ENCODE measurements at regions not wholly inside any gene's neighbourhood (a gene's known extent, or its start where the extent isn't known, plus 50 kb on each side); places are given as distances from the start of the nearest gene placed in this dataset.
"Not testable (repeated sequence)": the region's sequence is repeated elsewhere in the genome, so short reads cannot be mapped to it uniquely, and the experiment has no call there.

GRCh38 chr5:86257871-86258270, 359.9 kb upstream of the COX7C start:
- no peak overlapping the region for H3K4me3 ChIP-seq
- H3K4me1 ChIP-seq, result no peaks in the 10 kb centered on the region
- H3K36me3 ChIP-seq, result no peaks in the 10 kb centered on the region
- TF ChIP-seq CTCF (IDR thresholded peaks at IDR 0.05) (no peak), POLR2A (IDR thresholded peaks at IDR 0.05) (no peak), EP300 (IDR thresholded peaks at IDR 0.05) (no peak)
- H3K27ac ChIP-seq, result no peak overlapping the region
- H3K9me3 ChIP-seq, result no peaks in the 10 kb centered on the region
- no peaks in the 10 kb centered on the region for H3K27me3 ChIP-seq
- DNase-seq (ENCODE audit: low spot score in 2 of 2), result no peak

- H3K36me3 ChIP-seq; H3K9me3 ChIP-seq; H3K27ac ChIP-seq; H3K27me3 ChIP-seq; H3K4me1 ChIP-seq; H3K4me3 ChIP-seq; DNase-seq (ENCODE audit: low spot score in 2 of 2): not testable (repeated sequence)
- WGBS, 2 donors, result 89 to 90% methylated on average over 3 of the region's 3 CpGs
Observed at GRCh38 chr5:86284400-86285190, 333.1 kb upstream of the COX7C start.

GRCh38 chr5:86287437-86287836, 330.3 kb upstream of the COX7C start:
- H3K27me3 ChIP-seq; H3K36me3 ChIP-seq; H3K4me3 ChIP-seq; H3K4me1 ChIP-seq; H3K27ac ChIP-seq; DNase-seq (ENCODE audit: low spot score in 2 of 2); H3K9me3 ChIP-seq: not testable (repeated sequence)
- WGBS, 2 donors, result 67 to 82% methylated on average over 1 to 2 of the region's 2 CpGs

GRCh38 chr5:86289786-86290185, 328.0 kb upstream of the COX7C start:
- WGBS, 2 donors, result 87 to 91% methylated on average over 8 to 9 of the region's 9 CpGs
- not testable (repeated sequence) for DNase-seq (ENCODE audit: low spot score in 2 of 2); H3K9me3 ChIP-seq; H3K27ac ChIP-seq; H3K36me3 ChIP-seq; H3K27me3 ChIP-seq; H3K4me3 ChIP-seq; H3K4me1 ChIP-seq

- not testable (repeated sequence) for H3K9me3 ChIP-seq; H3K4me3 ChIP-seq; H3K4me1 ChIP-seq; H3K27me3 ChIP-seq; H3K36me3 ChIP-seq; DNase-seq (ENCODE audit: low spot score in 2 of 2); H3K27ac ChIP-seq
- 89 to 90% methylated on average over 6 of the region's 6 CpGs for WGBS, 2 donors
Observed at GRCh38 chr5:86292811-86293210, 324.9 kb upstream of the COX7C start.

GRCh38 chr5:86302643-86303042, 315.1 kb upstream of the COX7C start:
- DNase-seq (ENCODE audit: low spot score in 2 of 2); H3K36me3 ChIP-seq; H3K27ac ChIP-seq; H3K4me1 ChIP-seq; H3K9me3 ChIP-seq; H3K4me3 ChIP-seq; H3K27me3 ChIP-seq: not testable (repeated sequence)
- WGBS, 2 donors, result 64 to 71% methylated on average over 1 of the region's 1 CpG

GRCh38 chr5:86305050-86305449, 312.7 kb upstream of the COX7C start:
- WGBS, 2 donors, result 0% methylated on average over 2 of the region's 2 CpGs
- TF ChIP-seq CTCF (IDR thresholded peaks at IDR 0.05), result peak in 3 of 5 experiments; percentile 19 to 30 (median 28)
- H3K4me3 ChIP-seq; DNase-seq (ENCODE audit: low spot score in 2 of 2); H3K27me3 ChIP-seq; H3K36me3 ChIP-seq; H3K4me1 ChIP-seq; H3K27ac ChIP-seq; H3K9me3 ChIP-seq: not testable (repeated sequence)

- Histone ChIP-seq H3K9me3 (no peaks in the 10 kb centered on the region), H3K27ac (no peak overlapping the region), H3K27me3 (no peaks in the 10 kb centered on the region), H3K4me1 (no peaks in the 10 kb centered on the region), H3K36me3 (no peaks in the 10 kb centered on the region), H3K4me3 (no peak overlapping the region)
- TF ChIP-seq EP300 (IDR thresholded peaks at IDR 0.05) (no peak), CTCF (IDR thresholded peaks at IDR 0.05) (no peak), POLR2A (IDR thresholded peaks at IDR 0.05) (no peak)
- no peak for DNase-seq (ENCODE audit: low spot score in 2 of 2)
Observed at GRCh38 chr5:86314951-86315350, 302.8 kb upstream of the COX7C start.
